Thyroid gland (tissue), 4 donors: ENCODE measurements at regions not wholly inside any gene's neighbourhood (a gene's known extent, or its start where the extent isn't known, plus 50 kb on each side); places are given as distances from the start of the nearest gene placed in this dataset.

Experiments
- DNase-seq, 2 donors: peaks; one replicate each; pipeline ENCODE4 v3.0.0-alpha.2; 2019
- H3K27ac ChIP-seq, 3 donors: fragments of 200-600 bp; sonication (generic); 1 replicate in 2 of 3; 2 replicates in 1 of 3; pipeline ENCODE4 v1.5.1; 2016 to 2019; ENCODE audit warnings: mild to moderate bottlenecking in 1 of 3, moderate library complexity in 1 of 3
- H3K27me3 ChIP-seq: fragments of 200-600 bp; sonication (generic); one replicate; pipeline ENCODE4 v1.5.1; 2019
- H3K36me3 ChIP-seq, 2 donors: fragments of 200-600 bp; sonication (generic); one replicate each; pipeline ENCODE4 v1.5.1; 2016 to 2019
- H3K4me1 ChIP-seq, 2 donors: fragments of 200-600 bp; sonication (generic); one replicate each; pipeline ENCODE4 v1.5.1; 2017 to 2019
- H3K4me3 ChIP-seq, 3 donors: fragments of 200-600 bp; sonication (generic); replicated peaks in 1 of 3; 1 replicate in 2 of 3; 2 replicates in 1 of 3; pipeline ENCODE4 v1.5.1; 2016; ENCODE audit warnings: mild to moderate bottlenecking in 1 of 3
- H3K9me3 ChIP-seq: fragments of 200-600 bp; sonication (generic); one replicate; pipeline ENCODE4 v1.5.1; 2017
- CTCF ChIP-seq, 6 experiments: fragments of 200-600 bp in 3 of 6; fragments of 450-650 bp in 3 of 6; sonication (generic) in 3 of 6; IDR thresholded peaks; one replicate each; pipeline ENCODE4 v1.5.1; 2016 to 2019; ENCODE audit warnings: antibody characterized with exemption in 6 of 6, mild to moderate bottlenecking in 2 of 6, inconsistent platforms in 1 of 6, moderate library complexity in 1 of 6
- POLR2A ChIP-seq, 2 donors: fragments of 450-650 bp; IDR thresholded peaks; one replicate each; pipeline ENCODE4 v1.6.1; 2017; ENCODE audit warnings: antibody characterized with exemption in 2 of 2, mild to moderate bottlenecking in 2 of 2, moderate library complexity in 1 of 2
- WGBS, 2 donors: methylation state at CpG; one replicate each; pipeline ENCODE4 v1.1.5; 2017; 5-methylcytosine and 5-hydroxymethylcytosine counted together
- intact Hi-C: fragments of 100-400 bp; cut with DNase I; formaldehyde crosslinking; loops from one replicate; pipeline ENCODE4 v1.15.1; 2023

DNA sequence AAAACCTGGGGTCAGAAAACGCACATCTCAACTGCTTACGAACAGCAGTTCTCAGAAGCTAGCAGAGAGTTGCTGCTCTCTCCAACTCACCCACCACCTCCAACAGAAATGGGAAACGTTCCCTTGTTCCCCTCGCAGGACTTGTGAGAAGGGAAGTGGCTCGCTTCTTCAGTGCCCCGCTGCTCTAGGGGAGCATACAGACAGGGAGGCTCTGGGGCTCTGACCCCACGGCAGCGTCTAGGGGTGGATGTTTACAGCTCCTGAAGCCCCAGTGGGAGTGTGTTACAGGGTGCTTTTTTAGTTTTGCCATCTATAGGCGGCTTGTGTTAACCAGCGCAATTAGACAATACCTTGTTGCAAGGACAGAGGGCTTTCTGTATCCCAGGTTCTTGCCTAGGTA, 267.7 kb upstream of the ACTBL2 start:
- WGBS, 2 donors, result 94 to 96% methylated on average over 10 of the region's 10 CpGs
- H3K9me3 ChIP-seq, result no peaks in the 10 kb centered on the region
- H3K36me3 ChIP-seq, result no peaks in the 10 kb centered on the region
- no peak overlapping the region for H3K4me3 ChIP-seq
- DNase-seq, result no peak
- no peak overlapping the region for H3K27ac ChIP-seq
- TF ChIP-seq CTCF (IDR thresholded peaks at IDR 0.05), result no peak
- no peak for TF ChIP-seq POLR2A (IDR thresholded peaks at IDR 0.05)
- H3K27me3 ChIP-seq, result no peaks in the 10 kb centered on the region
- no peaks in the 10 kb centered on the region for H3K4me1 ChIP-seq
- intact Hi-C loops, result no loop called here

- intact Hi-C loops, result no loop called here
- H3K4me1 ChIP-seq, result no peaks in the 10 kb centered on the region
- DNase-seq, result no peak
- TF ChIP-seq CTCF (IDR thresholded peaks at IDR 0.05) (no peak), POLR2A (IDR thresholded peaks at IDR 0.05) (no peak)
- no peak overlapping the region for H3K4me3 ChIP-seq
- H3K27ac ChIP-seq, result no peak overlapping the region
- H3K27me3 ChIP-seq, result no peaks in the 10 kb centered on the region
- no peaks in the 10 kb centered on the region for H3K9me3 ChIP-seq
- no peaks in the 10 kb centered on the region for H3K36me3 ChIP-seq
Measured at GRCh38 chr5:57749396-57749795, 266.8 kb upstream of the ACTBL2 start.

GRCh38 chr5:57745700-57746651, 263.4 kb upstream of the ACTBL2 start:
- H3K27ac ChIP-seq, result no peak overlapping the region
- 80 to 82% methylated on average over 7 of the region's 7 CpGs for WGBS, 2 donors
- DNase-seq, result no peak
- H3K27me3 ChIP-seq, result no peaks in the 10 kb centered on the region
- H3K4me1 ChIP-seq, result no peaks in the 10 kb centered on the region
- no peak for TF ChIP-seq CTCF (IDR thresholded peaks at IDR 0.05)
- no peak for TF ChIP-seq POLR2A (IDR thresholded peaks at IDR 0.05)
- no peaks in the 10 kb centered on the region for H3K9me3 ChIP-seq
- H3K36me3 ChIP-seq, result no peaks in the 10 kb centered on the region
- intact Hi-C loops, result no loop called here
- no peak overlapping the region for H3K4me3 ChIP-seq

DNA sequence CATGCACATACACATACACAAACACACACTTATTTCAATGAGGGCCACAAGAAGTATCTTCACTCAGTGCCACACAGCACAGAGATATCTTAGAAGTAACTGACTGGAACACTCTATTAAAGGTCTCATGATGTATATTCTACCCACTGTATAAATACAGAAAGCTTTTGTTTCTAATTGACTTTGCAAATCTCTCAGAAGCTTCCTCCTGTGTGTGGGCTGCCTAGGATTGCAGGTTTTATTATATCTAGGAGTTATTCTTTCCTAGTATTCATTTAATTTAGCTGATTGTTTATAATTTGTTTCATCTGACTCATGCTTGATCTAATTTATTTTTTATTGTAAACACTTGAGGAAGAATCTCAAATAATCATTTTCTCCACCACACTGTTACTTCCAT, 262.4 kb upstream of the ACTBL2 start:
- Histone ChIP-seq H3K27me3 (no peaks in the 10 kb centered on the region), H3K27ac (no peak overlapping the region), H3K9me3 (no peaks in the 10 kb centered on the region), H3K4me1 (no peaks in the 10 kb centered on the region), H3K4me3 (no peak overlapping the region), H3K36me3 (no peaks in the 10 kb centered on the region)
- intact Hi-C loops, result no loop called here
- no peak for TF ChIP-seq CTCF (IDR thresholded peaks at IDR 0.05)
- TF ChIP-seq POLR2A (IDR thresholded peaks at IDR 0.05), result no peak
- DNase-seq, result no peak

DNA sequence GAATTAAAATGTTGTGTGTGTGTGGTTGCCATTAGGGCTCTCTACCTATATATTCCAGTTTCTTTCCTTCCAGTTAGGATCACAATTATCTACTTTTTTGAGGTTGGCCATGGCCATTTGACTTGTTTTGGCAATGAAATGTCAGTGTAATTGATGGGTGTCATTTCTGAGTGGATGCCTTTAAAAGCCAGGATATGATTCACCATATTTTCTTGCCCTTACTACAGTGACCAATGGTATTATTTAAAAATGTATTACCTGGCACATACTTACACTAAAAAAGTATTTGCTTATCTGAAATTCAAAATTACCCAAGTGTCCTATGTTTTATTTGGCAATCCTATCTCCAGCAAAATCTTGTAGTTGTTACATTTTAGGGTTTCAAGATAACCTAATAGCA, 258.7 kb upstream of the ACTBL2 start:
- Histone ChIP-seq H3K27me3 (no peaks in the 10 kb centered on the region), H3K4me1 (no peaks in the 10 kb centered on the region), H3K36me3 (no peaks in the 10 kb centered on the region), H3K9me3 (no peaks in the 10 kb centered on the region), H3K4me3 (no peak overlapping the region), H3K27ac (no peak overlapping the region)
- no peak for DNase-seq
- intact Hi-C loops, result no loop called here
- TF ChIP-seq CTCF (IDR thresholded peaks at IDR 0.05) (no peak), POLR2A (IDR thresholded peaks at IDR 0.05) (no peak)
